Left colon (tissue), 2 donors: ENCODE measurements at regions not wholly inside any gene's neighbourhood (a gene's known extent, or its start where the extent isn't known, plus 50 kb on each side); places are given as distances from the start of the nearest gene placed in this dataset.
"Not testable (repeated sequence)": the region's sequence is repeated elsewhere in the genome, so short reads cannot be mapped to it uniquely, and the experiment has no call there.

Experiments used
- ATAC-seq: fragments of 200-7000 bp; cut with Tn5 transposase; one replicate; pipeline ENCODE4 v1.9.1; 2020; ENCODE audit warnings: mild to moderate bottlenecking, moderate library complexity
- DNase-seq, 2 donors: peaks; one replicate each; pipeline ENCODE4 v3.0.0-alpha.2; 2020
- intact Hi-C, 2 donors: fragments of 100-400 bp; cut with DNase I in 1 of 2; cut with micrococcal nuclease in 1 of 2; formaldehyde crosslinking; loops; one replicate each; pipeline versions ENCODE4 v1.11.2 to v1.14.0; 2022; cut with DNase I, micrococcal nuclease
- donor health status: DM: no; HTN: no; CAD: no.
- donor health status: DM: yes; HTN: yes; CAD: no.

DNA sequence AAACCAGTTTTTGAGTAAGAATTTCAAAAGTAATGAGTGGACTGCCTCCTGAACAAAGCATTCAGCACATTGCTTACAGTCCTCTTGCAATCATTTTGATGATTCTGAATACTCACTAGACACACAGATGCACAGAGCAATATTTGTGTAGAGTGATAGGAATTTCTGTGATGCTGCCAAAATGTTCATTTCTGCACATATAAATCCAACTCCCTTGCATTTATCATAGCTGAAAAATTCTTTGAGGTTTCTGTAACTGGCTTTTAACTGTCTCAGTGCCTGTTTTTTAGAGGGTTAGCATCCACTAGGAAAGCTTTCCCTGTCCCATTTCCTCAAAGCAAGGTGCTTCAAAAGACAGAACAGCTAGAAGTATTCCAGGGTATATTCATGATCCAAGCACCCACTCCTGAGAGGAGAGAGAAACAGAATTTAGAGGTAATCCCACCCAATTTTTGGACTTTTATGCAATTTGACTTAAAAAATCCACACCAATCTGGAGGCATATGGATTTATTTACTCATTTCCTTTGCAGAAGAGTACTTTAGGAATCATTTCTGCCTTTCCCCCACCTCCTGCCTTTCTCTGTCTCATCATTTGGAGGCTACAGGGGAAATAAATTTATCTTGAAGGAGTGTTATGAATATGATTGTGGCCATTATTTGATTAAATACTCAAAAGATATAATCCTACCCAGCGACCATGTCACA, 234.5 kb upstream of the SLIT2 start:
- no peak for ATAC-seq
- intact Hi-C loops: no loop called here
- DNase-seq: no peak

DNA sequence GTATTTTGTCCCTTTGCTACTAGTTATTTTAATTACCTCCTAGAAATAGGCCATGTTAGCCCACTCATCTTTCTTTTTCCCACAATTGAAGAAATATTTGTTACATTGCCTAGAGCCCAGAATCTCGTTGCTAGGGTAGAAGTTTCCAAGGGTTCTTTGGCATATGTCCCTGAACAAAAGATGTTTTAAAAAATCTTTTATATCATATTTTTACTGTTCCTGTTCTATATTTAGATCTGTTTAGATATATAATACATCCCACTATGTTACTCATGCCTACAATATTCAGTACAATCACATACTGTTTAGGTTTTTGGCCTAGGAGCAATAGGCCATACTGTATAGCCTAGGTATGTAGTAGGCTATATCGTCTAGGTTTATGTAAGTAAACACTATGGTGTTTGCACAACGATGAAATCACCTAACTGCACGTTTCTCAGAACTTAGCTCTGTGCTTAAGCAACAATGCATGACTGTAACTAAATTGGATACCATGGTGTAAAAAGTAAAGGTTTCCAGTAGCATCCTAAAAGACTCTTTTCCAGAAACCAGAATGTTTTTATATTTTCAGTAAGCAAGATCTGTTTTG, 236.0 kb upstream of the SLIT2 start:
- intact Hi-C loops: no loop called here
- peak; percentile 96 for ATAC-seq
- no peak for DNase-seq

GRCh38 chr4:20003836-20004558, 247.7 kb upstream of the SLIT2 start:
- ATAC-seq, intact Hi-C loops: not testable (repeated sequence)

DNA sequence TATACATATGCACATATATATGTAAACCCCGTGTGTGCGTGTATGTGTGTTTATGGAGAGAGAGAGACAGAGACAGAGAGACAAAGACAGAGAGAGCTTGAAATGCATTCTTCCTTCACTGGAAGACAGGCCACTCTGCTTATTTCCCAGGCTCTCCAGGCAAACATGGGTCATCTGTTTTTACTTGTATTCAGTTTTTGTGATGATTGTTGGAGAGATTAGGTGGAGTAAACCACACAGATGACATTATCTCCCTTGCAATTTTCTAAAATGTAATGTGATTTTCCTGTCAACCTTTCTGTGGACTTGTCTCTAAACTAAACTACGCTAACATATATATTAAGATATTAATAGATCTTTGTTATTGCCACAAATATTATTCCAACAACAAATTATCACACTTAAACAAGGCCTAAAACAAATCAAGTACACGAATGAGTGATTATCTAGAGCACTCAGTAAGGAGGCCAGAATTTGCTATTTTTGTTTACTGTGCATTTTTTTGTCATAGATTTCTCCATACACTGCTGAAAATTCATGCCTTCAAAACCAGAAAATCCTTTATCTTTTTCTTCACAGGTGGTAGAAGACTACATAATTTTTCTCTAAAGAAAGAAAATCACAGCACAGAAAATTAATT, 251.8 kb upstream of the SLIT2 start:
- ATAC-seq (no peak), DNase-seq (no peak)
- intact Hi-C loops: no loop called here

More at GRCh38 chr4:20003836-20004558, 247.7 kb upstream of the SLIT2 start:
- DNase-seq: not testable (repeated sequence)

GRCh38 chr4:19999276-19999675, 252.4 kb upstream of the SLIT2 start:
- no peak for ATAC-seq
- intact Hi-C loops: no loop called here
- DNase-seq: no peak

GRCh38 chr4:19993242-19993641, 258.5 kb upstream of the SLIT2 start:
- no peak for ATAC-seq
- DNase-seq: no peak
- intact Hi-C loops: no loop called here

DNA sequence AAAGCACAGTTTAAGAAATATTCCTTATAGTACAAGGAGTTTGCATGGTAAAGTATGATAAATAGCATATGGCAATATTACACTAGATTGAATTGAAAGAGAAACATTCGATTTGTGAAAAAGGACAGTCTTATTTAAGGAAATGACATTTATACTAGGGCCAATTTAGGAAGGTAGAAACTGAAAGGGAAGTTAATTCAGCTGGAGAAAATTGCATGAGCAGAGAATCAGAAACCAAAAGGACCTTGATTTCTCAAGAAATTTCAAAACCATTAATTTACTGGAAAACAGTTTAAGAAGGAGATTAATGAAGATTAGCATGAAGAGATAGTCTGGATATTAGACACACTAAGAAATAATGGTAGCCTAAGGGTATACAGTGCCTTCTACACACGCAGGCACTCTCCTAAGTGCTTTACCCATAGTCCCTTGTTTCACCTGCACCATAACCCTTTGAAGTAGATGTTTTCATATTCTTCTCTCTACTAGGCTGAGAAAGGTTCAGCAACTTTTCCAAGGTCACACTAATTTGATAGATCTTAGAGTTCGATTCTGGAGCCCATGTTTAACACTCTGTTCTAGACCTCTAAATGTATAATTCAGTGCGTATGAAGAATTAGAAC, 259.1 kb upstream of the SLIT2 start:
- DNase-seq (no peak), ATAC-seq (no peak)
- intact Hi-C loops: no loop called here

GRCh38 chr4:19987746-19988145, 264.0 kb upstream of the SLIT2 start:
- DNase-seq (no peak), ATAC-seq (no peak)
- intact Hi-C loops: no loop called here

- ATAC-seq (no peak), DNase-seq (no peak)
- intact Hi-C loops: no loop called here
These were observed 268.6 kb upstream of the SLIT2 start for GRCh38 chr4:19983072-19983471.

- intact Hi-C loops: no loop called here
- no peak for DNase-seq
- no peak for ATAC-seq
These were observed 269.1 kb upstream of the SLIT2 start for GRCh38 chr4:19982556-19982955.

GRCh38 chr4:19971829-19972228, 279.9 kb upstream of the SLIT2 start:
- DNase-seq: no peak
- intact Hi-C loops: no loop called here
- no peak for ATAC-seq

GRCh38 chr4:19969492-19969891, 282.2 kb upstream of the SLIT2 start:
- DNase-seq: no peak
- intact Hi-C loops: no loop called here
- ATAC-seq: no peak

GRCh38 chr4:19961091-19961490, 290.6 kb upstream of the SLIT2 start:
- ATAC-seq (no peak), DNase-seq (no peak)
- intact Hi-C loops: no loop called here

DNA sequence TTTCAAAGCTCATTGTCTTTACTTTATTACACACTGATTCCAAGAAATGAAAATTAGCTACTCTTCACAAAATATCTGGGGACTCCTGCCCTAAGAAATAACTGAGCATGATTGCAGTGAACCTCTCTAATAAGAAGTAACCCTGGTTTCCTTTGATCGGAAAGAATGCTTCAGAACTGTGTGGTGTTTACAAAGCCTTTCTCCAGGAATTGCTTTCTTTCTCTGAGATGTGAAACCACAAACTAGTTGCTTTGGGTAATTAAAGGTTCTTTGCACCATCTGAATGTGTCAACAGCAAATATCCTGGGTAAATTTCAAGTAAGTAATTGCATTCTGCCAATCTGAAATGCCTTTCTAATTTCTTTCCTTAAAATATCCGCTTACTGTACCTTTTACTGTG, 292.9 kb upstream of the SLIT2 start:
- no peak for ATAC-seq
- intact Hi-C loops: no loop called here

GRCh38 chr4:19947349-19947748, 304.4 kb upstream of the SLIT2 start:
- intact Hi-C loops: no loop called here
- no peak for DNase-seq
- no peak for ATAC-seq

More for the DNA sequence above, 292.9 kb upstream of the SLIT2 start:
- DNase-seq: no peak

DNA sequence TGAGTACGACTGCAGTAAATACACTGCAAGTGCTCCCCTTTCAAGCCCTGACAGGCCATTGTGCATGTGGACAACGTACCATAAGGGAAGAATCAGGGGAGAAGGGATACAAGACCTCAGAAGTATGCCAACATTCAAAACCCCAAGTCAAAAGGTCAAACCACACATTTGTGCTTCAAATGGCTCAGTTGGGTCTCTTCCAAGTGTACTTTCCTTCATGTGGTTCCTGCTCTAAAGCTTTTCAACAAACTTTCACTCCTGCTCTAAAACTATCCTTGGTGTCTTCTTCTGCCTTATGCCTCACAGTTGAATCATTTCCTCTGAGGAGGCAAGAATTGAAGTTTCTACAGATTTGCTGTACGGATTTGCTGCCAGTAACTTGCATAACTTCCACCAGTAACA, 305.7 kb upstream of the SLIT2 start:
- ATAC-seq: no peak
- DNase-seq: no peak
- intact Hi-C loops: no loop called here

DNA sequence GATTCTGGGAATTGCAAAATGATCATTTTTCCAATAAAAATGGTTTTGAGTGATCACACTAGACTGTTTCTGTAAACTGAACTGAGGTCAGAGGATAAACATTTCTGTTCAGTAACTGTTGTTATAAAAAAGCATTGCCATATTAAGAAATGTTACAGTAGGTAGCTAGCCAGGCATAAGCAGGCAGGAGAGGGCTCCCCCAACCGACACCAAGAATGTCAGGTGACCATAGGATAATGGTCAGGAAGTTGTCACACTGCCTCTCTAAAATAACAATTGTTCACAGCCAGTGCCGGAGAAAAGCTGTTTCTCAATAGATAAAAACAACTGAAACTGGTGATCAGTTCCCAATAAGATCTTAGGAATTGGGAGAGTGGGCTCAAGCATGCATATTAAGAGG, 306.2 kb upstream of the SLIT2 start:
- no peak for DNase-seq
- intact Hi-C loops: no loop called here
- ATAC-seq: no peak

DNA sequence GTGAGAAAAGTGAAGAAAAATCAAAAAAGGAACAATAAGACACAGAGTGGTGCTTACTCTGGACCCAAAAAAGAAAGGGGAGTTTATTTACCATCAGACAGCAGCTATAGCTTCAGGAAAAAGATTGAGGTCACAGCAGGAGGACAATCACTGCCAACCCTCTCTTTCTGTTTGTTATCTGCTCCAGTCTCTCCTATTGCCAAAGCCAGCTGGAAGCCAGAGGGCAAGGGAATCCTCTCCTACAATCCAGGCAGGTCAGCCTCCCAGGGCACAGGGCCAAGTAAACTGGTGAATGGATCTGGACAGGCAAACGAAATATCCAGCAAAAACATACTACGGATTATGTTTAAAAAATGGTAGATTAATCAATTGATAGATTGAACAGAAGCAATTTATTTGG, 306.9 kb upstream of the SLIT2 start:
- ATAC-seq (no peak), DNase-seq (no peak)
- intact Hi-C loops: no loop called here

DNA sequence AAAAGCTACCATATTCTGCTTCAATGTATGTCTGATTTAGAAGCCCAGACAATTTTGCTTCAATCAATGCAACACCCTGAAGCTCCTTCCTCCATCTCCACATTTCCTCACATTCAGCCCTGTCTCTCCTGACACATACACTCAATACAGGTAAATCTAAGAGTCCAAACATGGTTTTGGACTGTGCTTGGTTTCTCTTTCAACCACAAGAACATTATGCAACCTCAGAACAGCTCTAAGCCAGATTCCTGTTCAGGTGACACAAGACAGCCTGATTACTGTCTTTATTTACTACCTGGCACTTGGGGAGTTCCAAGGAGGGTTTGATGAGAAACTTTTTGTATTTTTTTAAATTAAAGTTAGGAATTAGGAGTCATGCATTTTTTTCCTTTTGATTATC, 307.5 kb upstream of the SLIT2 start:
- no peak for ATAC-seq
- DNase-seq: no peak
- intact Hi-C loops: no loop called here
